IMR-90 (cell line): ENCODE measurements at regions not wholly inside any gene's neighbourhood (a gene's known extent, or its start where the extent isn't known, plus 50 kb on each side); places are given as distances from the start of the nearest gene placed in this dataset.

Source experiments
- ATAC-seq: fragments of 200-7000 bp; cut with Tn5 transposase; 2 replicates; pipeline ENCODE4 v1.9.1; 2020; ENCODE audit warnings: low read depth, mild to moderate bottlenecking, moderate library complexity
- BruUV-seq: library from RNA; stranded (reverse); fragments of 400-500 nt; replicated peaks from 2 replicates; lab custom pipeline; 2021; lab: Mats Ljungman, UMichigan
- CTCF ChIA-PET: fragments of 300-600 bp; formaldehyde crosslinking; extraction: SDS; loops from one replicate; lab custom pipeline; 2021; ENCODE audit warnings: antibody characterized with exemption; lab: Yijun Ruan, JAX
- POLR2A ChIA-PET: fragments of 300-600 bp; sonication (Branson Sonifier 250); formaldehyde crosslinking; loops from one replicate; lab custom pipeline; 2022; ENCODE audit warnings: antibody characterized with exemption; ENCODE audit not compliant: unreplicated experiment; lab: Charles Lee
- DNase-seq: peaks from one replicate; pipeline ENCODE4 v3.0.0; 2013
- H2AFZ ChIP-seq: replicated peaks from 2 replicates; pipeline ENCODE3; 2013; ENCODE audit warnings: low read length, mild to moderate bottlenecking; ENCODE audit not compliant: poor library complexity
- H2AK5ac ChIP-seq: 2 replicates; pipeline ENCODE4 v1.6.1; 2013; ENCODE audit warnings: low read depth, low read length, inconsistent platforms
- H2AK9ac ChIP-seq: replicated peaks from 2 replicates; pipeline ENCODE3; 2013; ENCODE audit warnings: mild to moderate bottlenecking, low read depth, low read length, moderate library complexity; ENCODE audit not compliant: poor library complexity
- H2BK120ac ChIP-seq: 2 replicates; pipeline ENCODE4 v1.6.1; 2013; ENCODE audit warnings: low read depth, low read length, inconsistent platforms
- H2BK15ac ChIP-seq: 3 replicates; pipeline ENCODE4 v1.6.1; 2013; ENCODE audit warnings: low read depth, low read length, inconsistent platforms
- H2BK20ac ChIP-seq: 2 replicates; pipeline ENCODE4 v1.6.1; 2013; ENCODE audit warnings: low read depth, mild to moderate bottlenecking, inconsistent platforms, low read length, moderate library complexity
- H2BK5ac ChIP-seq: 2 replicates; pipeline ENCODE4 v1.6.1; 2013; ENCODE audit warnings: mild to moderate bottlenecking, low read depth, low read length, inconsistent platforms; ENCODE audit not compliant: poor library complexity, severe bottlenecking
- H3K14ac ChIP-seq: replicated peaks from 2 replicates; pipeline ENCODE4 v1.6.1; 2013; ENCODE audit warnings: low read depth, low read length, inconsistent platforms
- H3K18ac ChIP-seq: 2 replicates; pipeline ENCODE4 v1.6.1; 2013; ENCODE audit warnings: low read depth, low read length, control low read depth
- H3K23ac ChIP-seq: 2 replicates; pipeline ENCODE4 v1.6.1; 2013; ENCODE audit warnings: low read depth, low read length, inconsistent platforms
- H3K27ac ChIP-seq: 2 replicates; pipeline ENCODE4 v1.5.1; 2013; ENCODE audit warnings: mild to moderate bottlenecking, control low read depth, low read length; ENCODE audit not compliant: insufficient read depth
- H3K27me3 ChIP-seq: 2 replicates; pipeline ENCODE4 v1.6.1; 2013; ENCODE audit warnings: low read length; ENCODE audit not compliant: control insufficient read depth, insufficient read depth
- H3K36me3 ChIP-seq: 2 replicates; pipeline ENCODE4 v1.6.1; 2013; ENCODE audit warnings: low read length, mixed read lengths; ENCODE audit not compliant: control insufficient read depth, insufficient read depth
- H3K4ac ChIP-seq: 2 replicates; pipeline ENCODE4 v1.6.1; 2013; ENCODE audit warnings: low read depth, low read length, inconsistent platforms
- H3K4me1 ChIP-seq: 2 replicates; pipeline ENCODE4 v1.6.1; 2013; ENCODE audit warnings: low read length, mixed read lengths; ENCODE audit not compliant: control insufficient read depth, insufficient read depth
- H3K4me2 ChIP-seq: 2 replicates; pipeline ENCODE4 v1.6.1; 2013; ENCODE audit warnings: low read depth, mild to moderate bottlenecking, control low read depth, low read length, moderate library complexity
- H3K4me3 ChIP-seq: 2 replicates; pipeline ENCODE4 v1.5.1; 2013; ENCODE audit warnings: low read depth, mild to moderate bottlenecking, control low read depth, low read length, moderate library complexity; ENCODE audit not compliant: insufficient read depth
- H3K56ac ChIP-seq: 2 replicates; pipeline ENCODE4 v1.6.1; 2013; ENCODE audit warnings: low read length, inconsistent platforms; ENCODE audit not compliant: insufficient read depth; ENCODE audit errors: extremely low read depth
- H3K79me1 ChIP-seq, 2 experiments: 2 replicates each; pipeline ENCODE4 v1.6.1; 2013; ENCODE audit warnings: low read length in 2 of 2, inconsistent platforms in 1 of 2, low read depth in 1 of 2
- H3K9ac ChIP-seq: 2 replicates; pipeline ENCODE4 v1.6.1; 2013; ENCODE audit warnings: low read depth, low read length, control low read depth
- H3K9me1 ChIP-seq: 2 replicates; pipeline ENCODE4 v1.6.1; 2013; ENCODE audit warnings: low read length, inconsistent platforms; ENCODE audit not compliant: insufficient read depth
- H3K9me3 ChIP-seq: 2 replicates; pipeline ENCODE4 v1.6.1; 2013; ENCODE audit warnings: low read length; ENCODE audit not compliant: control insufficient read depth, insufficient read depth
- H4K20me1 ChIP-seq: 2 replicates; pipeline ENCODE4 v1.6.1; 2013; ENCODE audit warnings: low read length, inconsistent platforms; ENCODE audit not compliant: insufficient read depth
- H4K5ac ChIP-seq: 2 replicates; pipeline ENCODE4 v1.6.1; 2013; ENCODE audit warnings: mild to moderate bottlenecking, low read depth, low read length, control low read depth
- H4K8ac ChIP-seq, 2 experiments: 2 replicates each; pipeline ENCODE4 v1.6.1; 2013; ENCODE audit warnings: low read depth in 2 of 2, low read length in 2 of 2, control low read depth in 1 of 2, inconsistent platforms in 1 of 2
- H4K91ac ChIP-seq: 2 replicates; pipeline ENCODE4 v1.6.1; 2013; ENCODE audit warnings: low read depth, low read length, inconsistent platforms; ENCODE audit not compliant: insufficient read depth
- BHLHE40 ChIP-seq: fragments of 150-350 bp; IDR thresholded peaks from 2 replicates; pipeline ENCODE4 v1.6.1; 2016; ENCODE audit warnings: mild to moderate bottlenecking, low read depth, low read length
- CEBPB ChIP-seq: IDR thresholded peaks from 2 replicates; pipeline ENCODE4 v1.6.1; 2012; ENCODE audit warnings: low read depth, low read length, improper control_type of control experiment
- CHD1 ChIP-seq: IDR thresholded peaks from 2 replicates; pipeline ENCODE4 v1.6.1; 2012; ENCODE audit warnings: low read depth, low read length, improper control_type of control experiment
- FOS ChIP-seq: fragments of 150-350 bp; IDR thresholded peaks from 2 replicates; pipeline ENCODE4 v1.6.1; 2016; ENCODE audit warnings: low read depth, low read length
- MAFK ChIP-seq: IDR thresholded peaks from 2 replicates; pipeline ENCODE4 v1.6.1; 2012; ENCODE audit warnings: low read depth, low read length, improper control_type of control experiment
- MAZ ChIP-seq: IDR thresholded peaks from 2 replicates; pipeline ENCODE4 v1.6.1; 2012; ENCODE audit warnings: low read depth, mild to moderate bottlenecking, low read length, improper control_type of control experiment, moderate library complexity, borderline replicate concordance
- MXI1 ChIP-seq: IDR thresholded peaks from 2 replicates; pipeline ENCODE4 v1.6.1; 2012; ENCODE audit warnings: low read depth, mild to moderate bottlenecking, low read length, moderate library complexity, borderline replicate concordance
- NFE2L2 ChIP-seq: fragments of 150-350 bp; IDR thresholded peaks from 2 replicates; pipeline ENCODE4 v1.6.1; 2016; ENCODE audit warnings: low read depth, mild to moderate bottlenecking, low read length
- POLR2A ChIP-seq: IDR thresholded peaks from 2 replicates; pipeline ENCODE4 v1.6.1; 2012; ENCODE audit warnings: mild to moderate bottlenecking, low read depth, low read length
- RAD21 ChIP-seq: IDR thresholded peaks from 2 replicates; pipeline ENCODE4 v1.6.1; 2012; ENCODE audit warnings: low read length, improper control_type of control experiment
- RCOR1 ChIP-seq: IDR thresholded peaks from 2 replicates; pipeline ENCODE4 v1.6.1; 2012; ENCODE audit warnings: mild to moderate bottlenecking, low read length, improper control_type of control experiment; ENCODE audit not compliant: insufficient replicate concordance
- RFX5 ChIP-seq: IDR thresholded peaks from 2 replicates; pipeline ENCODE4 v1.8.0; 2012; ENCODE audit warnings: low read depth, mild to moderate bottlenecking, low read length, moderate library complexity
- SMC3 ChIP-seq: fragments of 150-350 bp; IDR thresholded peaks from 2 replicates; pipeline ENCODE4 v1.6.1; 2016; ENCODE audit warnings: low read depth, mild to moderate bottlenecking, antibody characterized with exemption, low read length, moderate library complexity
- WGBS, 2 experiments: methylation state at CpG; one replicate each; pipeline versions ENCODE4 v1.1.5 to v1.1.7; 2013; ENCODE audit warnings: missing lambda C conversion rate in 2 of 2; ENCODE audit not compliant: insufficient read length in 1 of 2; ENCODE audit errors: extremely low coverage in 2 of 2; 5-methylcytosine and 5-hydroxymethylcytosine counted together
- dilution Hi-C: fragments of 300-500 bp; cut with HindIII; formaldehyde crosslinking; loops from one replicate; pipeline ENCODE4 v1.14.3; 2018; ENCODE audit warnings: low sequenced_read_pairs; ENCODE audit not compliant: unreplicated experiment
- in situ Hi-C: fragments of 300-500 bp; cut with MboI; formaldehyde crosslinking; loops from 3 replicates; pipeline ENCODE4 v1.14.3; 2019; ENCODE audit warnings: low sequenced_read_pairs, inconsistent platforms, mixed read lengths
- intact Hi-C: fragments of 100-400 bp; cut with micrococcal nuclease; formaldehyde crosslinking; loops from 2 replicates; pipeline ENCODE4 v1.10.0; 2022
- TF ChIP-seq, protein P1 (sequence below): fragments of 150-350 bp; IDR thresholded peaks from 2 replicates; pipeline ENCODE4 v1.6.1; 2017; ENCODE audit warnings: mild to moderate bottlenecking, antibody characterized with exemption, low read length, low read depth
- TF ChIP-seq, protein P2 (sequence below): fragments of 150-350 bp; IDR thresholded peaks from 2 replicates; pipeline ENCODE4 v1.6.1; 2016; ENCODE audit warnings: low read depth, mild to moderate bottlenecking, low read length, moderate library complexity, borderline replicate concordance
- TF ChIP-seq, protein P3 (sequence below): conservative IDR thresholded peaks from 2 replicates; pipeline ENCODE4 v1.5.1; 2012; ENCODE audit warnings: mild to moderate bottlenecking, low read depth, low read length, improper control_type of control experiment

DNA sequence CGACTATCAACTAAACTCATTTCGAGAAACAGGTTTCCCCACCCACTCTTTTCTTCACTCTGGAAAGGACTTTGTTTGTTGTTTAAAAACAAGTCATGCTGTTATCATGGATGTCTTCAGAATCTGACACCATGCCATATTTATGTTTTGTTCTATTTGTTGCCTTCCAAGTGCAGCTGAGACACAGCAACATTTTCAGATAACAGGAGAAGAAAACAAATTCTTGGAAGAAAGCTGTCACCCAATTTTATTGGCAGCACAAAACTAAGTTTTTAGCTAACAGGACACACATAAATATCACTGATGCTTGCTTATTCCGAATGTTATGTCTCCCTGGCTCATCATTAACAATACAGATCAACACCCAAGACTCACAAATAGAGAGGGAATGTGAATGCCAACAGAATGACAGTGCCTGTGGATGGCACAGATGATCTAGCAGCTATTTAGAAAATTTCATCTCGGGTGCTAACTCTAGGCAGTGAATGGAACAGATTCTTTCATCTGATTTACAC is 147.9 kb downstream of the RPS29 start:
- Histone ChIP-seq H3K9me1 (no peaks in the 10 kb centered on the region; the same call in 1 of the 2 replicates), H3K14ac (no peak overlapping the region), H4K8ac (no peak overlapping the region), H3K18ac (no peak overlapping the region), H3K4me1 (no peaks in the 10 kb centered on the region), H3K79me1 (no peaks in the 10 kb centered on the region), H2BK5ac (no peak overlapping the region), H3K56ac (no peak overlapping the region), H3K4ac (no peak overlapping the region), H4K91ac (no peak overlapping the region), H2AK5ac (no peak overlapping the region), H3K36me3 (no peaks in the 10 kb centered on the region), H3K27ac (no peak overlapping the region), H2BK15ac (no peak overlapping the region), H3K9me3 (no peaks in the 10 kb centered on the region), H3K23ac (no peak overlapping the region), H2BK120ac (no peak overlapping the region), H2AFZ (no peak overlapping the region), H2BK20ac (no peak overlapping the region), H2AK9ac (no peak overlapping the region), H4K5ac (no peak overlapping the region), H3K4me3 (no peak overlapping the region), H3K27me3 (no peaks in the 10 kb centered on the region; the same call in none of the 2 replicates), H3K4me2 (no peak overlapping the region), H3K9ac (no peak overlapping the region), H4K20me1 (no peaks in the 10 kb centered on the region)
- no peak for TF ChIP-seq SMC3
- no peak for TF ChIP-seq FOS
- no peak for TF ChIP-seq RCOR1
- TF ChIP-seq, protein P1, sequence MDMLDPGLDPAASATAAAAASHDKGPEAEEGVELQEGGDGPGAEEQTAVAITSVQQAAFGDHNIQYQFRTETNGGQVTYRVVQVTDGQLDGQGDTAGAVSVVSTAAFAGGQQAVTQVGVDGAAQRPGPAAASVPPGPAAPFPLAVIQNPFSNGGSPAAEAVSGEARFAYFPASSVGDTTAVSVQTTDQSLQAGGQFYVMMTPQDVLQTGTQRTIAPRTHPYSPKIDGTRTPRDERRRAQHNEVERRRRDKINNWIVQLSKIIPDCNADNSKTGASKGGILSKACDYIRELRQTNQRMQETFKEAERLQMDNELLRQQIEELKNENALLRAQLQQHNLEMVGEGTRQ: no peak
- TF ChIP-seq CEBPB: no peak
- no peak for TF ChIP-seq POLR2A
- TF ChIP-seq MAFK: no peak
- TF ChIP-seq RFX5: no peak
- TF ChIP-seq, protein P2, sequence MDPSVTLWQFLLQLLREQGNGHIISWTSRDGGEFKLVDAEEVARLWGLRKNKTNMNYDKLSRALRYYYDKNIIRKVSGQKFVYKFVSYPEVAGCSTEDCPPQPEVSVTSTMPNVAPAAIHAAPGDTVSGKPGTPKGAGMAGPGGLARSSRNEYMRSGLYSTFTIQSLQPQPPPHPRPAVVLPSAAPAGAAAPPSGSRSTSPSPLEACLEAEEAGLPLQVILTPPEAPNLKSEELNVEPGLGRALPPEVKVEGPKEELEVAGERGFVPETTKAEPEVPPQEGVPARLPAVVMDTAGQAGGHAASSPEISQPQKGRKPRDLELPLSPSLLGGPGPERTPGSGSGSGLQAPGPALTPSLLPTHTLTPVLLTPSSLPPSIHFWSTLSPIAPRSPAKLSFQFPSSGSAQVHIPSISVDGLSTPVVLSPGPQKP: no peak
- no peak for TF ChIP-seq NFE2L2
- TF ChIP-seq RAD21: no peak
- no peak for TF ChIP-seq MAZ
- TF ChIP-seq CHD1: no peak
- no peak for TF ChIP-seq MXI1
- TF ChIP-seq BHLHE40: no peak
- TF ChIP-seq, protein P3, sequence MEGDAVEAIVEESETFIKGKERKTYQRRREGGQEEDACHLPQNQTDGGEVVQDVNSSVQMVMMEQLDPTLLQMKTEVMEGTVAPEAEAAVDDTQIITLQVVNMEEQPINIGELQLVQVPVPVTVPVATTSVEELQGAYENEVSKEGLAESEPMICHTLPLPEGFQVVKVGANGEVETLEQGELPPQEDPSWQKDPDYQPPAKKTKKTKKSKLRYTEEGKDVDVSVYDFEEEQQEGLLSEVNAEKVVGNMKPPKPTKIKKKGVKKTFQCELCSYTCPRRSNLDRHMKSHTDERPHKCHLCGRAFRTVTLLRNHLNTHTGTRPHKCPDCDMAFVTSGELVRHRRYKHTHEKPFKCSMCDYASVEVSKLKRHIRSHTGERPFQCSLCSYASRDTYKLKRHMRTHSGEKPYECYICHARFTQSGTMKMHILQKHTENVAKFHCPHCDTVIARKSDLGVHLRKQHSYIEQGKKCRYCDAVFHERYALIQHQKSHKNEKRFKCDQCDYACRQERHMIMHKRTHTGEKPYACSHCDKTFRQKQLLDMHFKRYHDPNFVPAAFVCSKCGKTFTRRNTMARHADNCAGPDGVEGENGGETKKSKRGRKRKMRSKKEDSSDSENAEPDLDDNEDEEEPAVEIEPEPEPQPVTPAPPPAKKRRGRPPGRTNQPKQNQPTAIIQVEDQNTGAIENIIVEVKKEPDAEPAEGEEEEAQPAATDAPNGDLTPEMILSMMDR: no peak
- dilution Hi-C loops: no loop called here
- intact Hi-C loops: no loop called here
- POLR2A ChIA-PET: no interaction called here
- CTCF ChIA-PET: no interaction called here
- no TSS peak for BruUV-seq
- in situ Hi-C loops: no loop called here
- ATAC-seq: no peak
- WGBS, 2 experiments: no CpG with 5 or more reads among the region's 4 CpGs
- DNase-seq: no peak
